ENCODE measurements at regions not wholly inside any gene's neighbourhood (a gene's known extent, or its start where the extent isn't known, plus 50 kb on each side); places are given as distances from the start of the nearest gene placed in this dataset.

DNA sequence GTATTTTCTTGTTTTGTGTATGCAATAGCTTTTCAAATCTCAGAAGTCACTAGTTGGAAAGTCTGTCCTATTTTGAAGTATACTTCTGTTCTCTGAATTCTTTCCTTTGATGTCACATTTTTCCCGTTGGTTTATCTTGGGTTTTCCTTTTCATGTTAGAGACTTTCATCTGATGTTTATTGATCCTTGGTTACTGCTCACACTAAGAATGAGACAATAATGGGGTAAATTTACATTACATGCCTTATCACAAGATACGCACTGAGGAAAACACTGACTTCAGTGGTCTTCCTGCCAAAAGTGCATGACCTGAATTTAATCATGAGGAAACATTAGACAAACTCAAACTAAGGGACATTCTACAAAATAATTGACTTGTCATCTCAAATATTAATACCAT lies 63.5 kb upstream of the C1GALT1 start:
- DNase-seq (ENCODE audit: low read depth) = no peak

DNA sequence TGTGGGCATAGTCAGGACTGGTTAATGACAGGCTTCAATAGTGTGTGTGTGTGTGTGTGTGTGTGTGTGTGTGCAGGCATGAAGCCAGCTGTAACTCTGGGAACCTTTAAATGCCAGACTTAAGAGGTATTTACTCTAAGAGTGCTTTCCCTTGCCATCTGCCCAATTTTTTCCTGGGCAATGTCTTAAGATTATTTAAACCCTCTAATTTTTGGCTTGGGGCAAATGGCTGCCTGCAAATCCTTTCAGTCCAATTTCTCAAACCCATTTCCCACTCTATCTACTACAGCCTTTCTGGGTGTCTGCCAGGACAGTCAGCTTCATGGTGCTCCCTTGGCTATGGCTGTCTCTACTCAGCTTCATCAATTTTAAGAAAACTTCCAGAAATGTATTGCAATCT lies 62.6 kb upstream of the C1GALT1 start:
- DNase-seq (ENCODE audit: low read depth) = no peak

DNA sequence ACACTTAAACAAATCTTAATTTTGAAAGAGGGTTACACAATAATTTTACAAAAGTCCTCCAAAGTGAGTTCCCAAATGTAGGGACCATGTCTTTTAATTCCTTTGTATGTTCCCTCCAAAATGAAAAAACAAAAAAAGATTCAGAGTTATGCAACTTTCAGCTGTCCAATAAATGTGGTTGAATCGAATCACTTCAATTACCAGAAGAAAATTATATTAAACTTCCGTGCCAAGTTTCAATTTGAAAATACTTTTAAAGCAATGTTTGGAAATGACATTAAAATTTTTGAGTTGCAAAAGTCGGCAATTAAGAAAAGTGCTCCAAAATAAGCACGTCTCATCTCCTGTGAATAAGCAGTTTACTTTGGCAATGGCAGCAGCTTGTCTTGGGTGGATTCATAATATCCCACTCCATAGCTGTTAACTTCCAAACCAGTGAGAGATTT lies 60.3 kb upstream of the C1GALT1 start:
- no peak for DNase-seq (ENCODE audit: low read depth)

DNA sequence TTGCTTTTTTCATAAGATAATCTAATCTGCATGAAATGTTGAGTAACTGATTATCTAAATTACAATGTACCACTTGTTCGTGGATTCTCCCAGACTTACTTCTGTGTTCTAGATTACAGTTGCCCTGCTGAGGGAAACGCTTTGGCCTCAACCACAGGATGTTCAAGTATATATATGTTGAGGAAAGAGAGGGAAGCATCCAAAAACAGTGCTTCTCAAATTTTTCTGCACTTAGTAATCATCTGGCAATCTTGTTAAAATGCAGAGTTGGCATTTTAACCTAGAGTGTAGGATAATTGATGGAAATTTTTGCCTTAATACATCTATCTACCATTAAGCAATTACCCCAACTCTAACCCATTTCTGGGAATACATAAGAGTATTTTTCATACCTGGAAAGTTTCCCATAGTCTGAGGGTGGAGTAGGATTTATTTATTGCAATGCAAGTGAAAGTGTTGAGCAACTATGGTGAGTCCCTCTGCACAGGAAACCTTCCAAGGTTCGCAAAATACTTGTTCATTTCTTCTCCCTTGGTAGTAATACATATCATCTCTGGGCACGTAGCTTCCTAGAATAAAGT lies 59.6 kb upstream of the C1GALT1 start:
- no peak for DNase-seq (ENCODE audit: low read depth)

DNA sequence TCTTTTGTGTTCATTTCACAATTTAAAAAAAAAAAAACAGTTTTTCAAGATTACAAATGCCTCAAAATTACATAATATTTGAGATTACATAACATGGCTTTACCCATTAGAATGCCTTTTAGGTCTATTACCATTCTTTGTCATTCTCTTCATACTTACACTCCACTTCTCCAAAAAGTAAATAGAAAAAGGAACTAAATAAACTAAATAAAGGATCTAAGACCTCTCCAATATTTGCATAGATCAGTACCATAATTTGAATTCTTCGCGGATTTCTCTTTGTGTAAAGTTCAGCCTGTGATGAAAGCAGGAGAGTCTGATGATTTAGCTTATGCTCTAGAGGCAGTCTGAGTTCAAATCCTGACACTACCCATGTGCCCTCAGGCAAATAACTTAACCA lies 56.4 kb upstream of the C1GALT1 start:
- DNase-seq (ENCODE audit: low read depth) = no peak

DNA sequence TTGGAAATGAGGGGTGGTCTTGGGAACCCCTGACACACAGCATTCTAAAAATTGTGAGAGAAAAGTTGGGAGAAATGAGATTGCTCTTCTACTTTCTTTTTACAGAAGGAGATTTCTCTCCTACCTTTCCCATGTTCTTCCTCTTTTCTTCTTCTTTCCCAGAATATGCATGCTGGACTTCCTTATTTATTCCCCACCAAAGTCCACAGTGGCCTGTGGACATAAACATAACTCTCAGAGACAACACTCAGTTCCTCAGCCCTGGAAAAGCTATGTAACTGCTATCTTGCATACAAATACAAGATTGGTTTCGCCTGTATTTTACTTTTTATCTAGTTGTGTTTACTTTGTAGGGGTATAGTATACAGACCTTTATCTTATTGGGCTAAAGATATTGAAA lies 54.6 kb upstream of the C1GALT1 start:
- no peak for DNase-seq (ENCODE audit: low read depth)

DNA sequence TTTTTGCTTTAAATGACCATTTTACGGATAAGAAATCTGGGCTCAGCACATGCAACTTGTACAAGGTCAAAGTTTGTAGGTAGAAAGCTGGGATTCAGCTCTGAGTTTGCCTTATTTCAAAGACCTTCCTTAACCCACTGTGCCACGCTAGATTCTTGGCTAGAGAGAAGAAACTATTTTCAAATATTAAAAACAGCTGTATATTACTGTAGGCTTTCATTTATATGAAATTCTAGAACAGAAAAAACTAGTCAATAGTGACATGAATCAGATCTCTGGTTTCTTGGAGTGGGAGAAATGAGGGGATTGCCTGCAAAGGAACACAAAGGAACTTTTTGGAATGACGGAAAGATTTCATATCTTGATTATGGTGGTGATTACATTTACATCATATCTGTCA lies 53.0 kb upstream of the C1GALT1 start:
- no peak for DNase-seq (ENCODE audit: low read depth)

DNA sequence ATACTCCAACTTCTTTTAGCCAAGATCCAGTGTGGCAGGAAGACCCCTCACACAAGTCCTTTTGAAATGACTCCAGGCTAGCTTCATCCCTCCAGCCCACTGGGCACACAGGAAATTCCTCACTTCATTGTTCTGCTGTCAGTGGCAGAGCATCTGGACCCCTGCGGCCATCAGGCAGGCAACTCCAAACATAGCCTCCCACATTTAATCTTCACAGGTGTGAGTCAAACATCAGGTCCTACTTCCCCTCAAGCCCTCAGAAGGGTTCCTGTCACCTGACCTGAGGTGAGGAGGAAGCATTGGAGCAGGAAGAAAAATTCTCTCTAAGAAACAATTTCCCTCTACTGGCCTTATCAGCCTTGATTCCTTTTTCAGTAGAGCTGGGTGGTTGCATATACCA lies 51.1 kb upstream of the C1GALT1 start:
- DNase-seq (ENCODE audit: low read depth) = no peak
